ENCODE measurements at regions not wholly inside any gene's neighbourhood (a gene's known extent, or its start where the extent isn't known, plus 50 kb on each side); places are given as distances from the start of the nearest gene placed in this dataset.

DNA sequence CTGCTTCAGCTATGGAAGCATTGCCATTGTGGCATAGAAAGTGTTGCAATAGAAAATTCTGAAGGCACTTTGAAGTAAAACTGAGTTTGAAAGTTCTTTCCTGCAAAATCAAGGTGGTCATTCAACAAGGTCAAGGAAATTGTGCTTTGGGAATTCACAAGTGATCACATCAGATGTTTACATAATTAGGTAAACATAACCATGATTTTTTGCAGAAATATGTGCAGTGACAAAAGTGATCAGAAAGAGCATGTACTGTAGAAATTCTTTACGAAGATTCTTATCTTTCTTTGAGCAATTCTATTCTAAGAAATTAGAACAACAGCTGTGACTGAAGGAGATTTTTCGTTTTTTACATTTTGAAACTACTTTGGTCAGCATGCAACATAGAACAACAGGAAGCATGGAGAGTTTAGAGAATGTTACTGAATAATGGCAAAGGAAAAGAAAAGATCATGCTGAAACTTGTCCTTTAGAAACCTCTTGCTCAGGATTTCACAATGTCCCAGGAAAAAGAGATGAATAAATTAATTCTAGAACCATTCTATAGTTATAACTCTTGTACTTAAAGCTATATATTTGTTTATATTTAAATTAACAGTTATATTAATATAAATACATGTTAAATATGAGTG lies 643.4 kb upstream of the ARPP21 start:
- H3K27ac Mint-ChIP-seq, result no peak overlapping the region
- H3K4me3 Mint-ChIP-seq, result no peak overlapping the region
- POLR2A ChIA-PET, result no interaction called here
- CTCF ChIA-PET, result no interaction called here
- no peaks in the 10 kb centered on the region for H3K27me3 Mint-ChIP-seq (ENCODE audit: low read depth)
- no peaks in the 10 kb centered on the region for H3K36me3 Mint-ChIP-seq
- peaks cover 1% of the 10 kb centered on the region for H3K9me3 Mint-ChIP-seq
- TF ChIP-seq FOXP1 (CRISPR knock-in tag; IDR thresholded peaks at IDR 0.05; ENCODE audit: borderline replicate concordance) (no peak), KAT7 (CRISPR knock-in tag; IDR thresholded peaks at IDR 0.05; ENCODE audit: borderline replicate concordance) (no peak)
- ATAC-seq (no peak), DNase-seq (ENCODE audit: low spot score) (no peak)
- H3K4me1 Mint-ChIP-seq, result peaks cover 5% of the 10 kb centered on the region

DNA sequence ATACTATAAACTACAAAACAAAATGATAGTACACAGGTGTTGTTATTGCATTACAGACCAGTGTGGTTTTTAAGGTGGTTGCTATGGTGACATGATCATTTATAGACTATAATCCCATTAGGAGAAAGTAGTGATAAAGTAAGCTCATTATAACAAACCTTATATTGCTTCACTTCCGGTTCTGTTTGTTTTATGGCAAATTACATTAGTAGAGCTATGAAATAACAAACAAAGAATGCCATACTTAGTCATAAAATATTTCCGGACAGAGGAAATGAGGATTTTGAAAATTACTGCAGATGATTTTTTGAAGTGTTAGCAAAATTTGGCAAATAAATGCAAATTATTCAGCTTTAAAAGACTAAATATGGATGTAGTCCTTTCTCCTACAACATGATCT lies 640.4 kb upstream of the ARPP21 start:
- ChIA-PET CTCF (no interaction called here), POLR2A (no interaction called here)
- H3K4me3 Mint-ChIP-seq, result no peak overlapping the region
- no peak for ATAC-seq
- H3K27ac Mint-ChIP-seq, result no peak overlapping the region
- DNase-seq (ENCODE audit: low spot score), result no peak
- H3K4me1 Mint-ChIP-seq, result peaks cover 5% of the 10 kb centered on the region
- H3K27me3 Mint-ChIP-seq (ENCODE audit: low read depth), result no peaks in the 10 kb centered on the region
- TF ChIP-seq RELA (CRISPR knock-in tag; IDR thresholded peaks at IDR 0.05; ENCODE audit: borderline replicate concordance) (no peak), HMGA2 (CRISPR knock-in tag; IDR thresholded peaks at IDR 0.05) (no peak)
- H3K9me3 Mint-ChIP-seq, result no peaks in the 10 kb centered on the region
- H3K36me3 Mint-ChIP-seq, result no peaks in the 10 kb centered on the region

DNA sequence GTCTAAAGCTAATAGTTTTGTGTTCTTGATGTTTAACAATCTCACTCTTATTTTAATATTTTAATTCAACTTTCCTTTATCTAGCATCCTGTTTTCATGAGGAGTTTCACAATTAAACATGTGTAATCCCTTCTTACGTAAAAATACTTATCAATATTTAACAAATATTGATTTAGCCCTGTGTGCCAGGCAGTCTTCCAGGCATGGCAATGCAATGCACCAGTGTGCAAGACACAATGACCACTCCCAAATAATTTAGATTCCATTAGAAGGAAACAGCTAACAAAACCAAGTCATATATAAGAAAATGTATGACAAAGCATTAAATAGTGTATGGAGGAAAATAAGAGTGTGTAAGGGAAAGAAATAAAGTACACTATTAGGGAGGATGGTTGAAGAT lies 627.1 kb upstream of the ARPP21 start:
- H3K4me1 Mint-ChIP-seq, result peaks cover 3% of the 10 kb centered on the region; the same call in 1 of the 2 replicates
- DNase-seq (ENCODE audit: low spot score) (no peak), ATAC-seq (no peak)
- POLR2A ChIA-PET, result no interaction called here
- CTCF ChIA-PET, result no interaction called here
- H3K4me3 Mint-ChIP-seq, result no peak overlapping the region
- H3K27me3 Mint-ChIP-seq (ENCODE audit: low read depth), result no peaks in the 10 kb centered on the region
- peaks cover 4% of the 10 kb centered on the region for H3K9me3 Mint-ChIP-seq
- no peak overlapping the region for H3K27ac Mint-ChIP-seq
- no peaks in the 10 kb centered on the region for H3K36me3 Mint-ChIP-seq
- TF ChIP-seq SP1 (CRISPR knock-in tag; conservative IDR thresholded peaks at IDR 0.05), result no peak
- TF ChIP-seq, protein P1, sequence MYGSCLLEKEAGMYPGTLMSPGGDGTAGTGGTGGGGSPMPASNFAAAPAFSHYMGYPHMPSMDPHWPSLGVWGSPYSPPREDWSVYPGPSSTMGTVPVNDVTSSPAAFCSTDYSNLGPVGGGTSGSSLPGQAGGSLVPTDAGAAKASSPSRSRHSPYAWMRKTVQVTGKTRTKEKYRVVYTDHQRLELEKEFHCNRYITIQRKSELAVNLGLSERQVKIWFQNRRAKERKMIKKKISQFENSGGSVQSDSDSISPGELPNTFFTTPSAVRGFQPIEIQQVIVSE (CRISPR knock-in tag; IDR thresholded peaks at IDR 0.05; ENCODE audit: borderline replicate concordance), result no peak
- TF ChIP-seq OVOL2 (CRISPR knock-in tag; IDR thresholded peaks at IDR 0.05; ENCODE audit: borderline replicate concordance), result no peak
- TF ChIP-seq, protein P2, sequence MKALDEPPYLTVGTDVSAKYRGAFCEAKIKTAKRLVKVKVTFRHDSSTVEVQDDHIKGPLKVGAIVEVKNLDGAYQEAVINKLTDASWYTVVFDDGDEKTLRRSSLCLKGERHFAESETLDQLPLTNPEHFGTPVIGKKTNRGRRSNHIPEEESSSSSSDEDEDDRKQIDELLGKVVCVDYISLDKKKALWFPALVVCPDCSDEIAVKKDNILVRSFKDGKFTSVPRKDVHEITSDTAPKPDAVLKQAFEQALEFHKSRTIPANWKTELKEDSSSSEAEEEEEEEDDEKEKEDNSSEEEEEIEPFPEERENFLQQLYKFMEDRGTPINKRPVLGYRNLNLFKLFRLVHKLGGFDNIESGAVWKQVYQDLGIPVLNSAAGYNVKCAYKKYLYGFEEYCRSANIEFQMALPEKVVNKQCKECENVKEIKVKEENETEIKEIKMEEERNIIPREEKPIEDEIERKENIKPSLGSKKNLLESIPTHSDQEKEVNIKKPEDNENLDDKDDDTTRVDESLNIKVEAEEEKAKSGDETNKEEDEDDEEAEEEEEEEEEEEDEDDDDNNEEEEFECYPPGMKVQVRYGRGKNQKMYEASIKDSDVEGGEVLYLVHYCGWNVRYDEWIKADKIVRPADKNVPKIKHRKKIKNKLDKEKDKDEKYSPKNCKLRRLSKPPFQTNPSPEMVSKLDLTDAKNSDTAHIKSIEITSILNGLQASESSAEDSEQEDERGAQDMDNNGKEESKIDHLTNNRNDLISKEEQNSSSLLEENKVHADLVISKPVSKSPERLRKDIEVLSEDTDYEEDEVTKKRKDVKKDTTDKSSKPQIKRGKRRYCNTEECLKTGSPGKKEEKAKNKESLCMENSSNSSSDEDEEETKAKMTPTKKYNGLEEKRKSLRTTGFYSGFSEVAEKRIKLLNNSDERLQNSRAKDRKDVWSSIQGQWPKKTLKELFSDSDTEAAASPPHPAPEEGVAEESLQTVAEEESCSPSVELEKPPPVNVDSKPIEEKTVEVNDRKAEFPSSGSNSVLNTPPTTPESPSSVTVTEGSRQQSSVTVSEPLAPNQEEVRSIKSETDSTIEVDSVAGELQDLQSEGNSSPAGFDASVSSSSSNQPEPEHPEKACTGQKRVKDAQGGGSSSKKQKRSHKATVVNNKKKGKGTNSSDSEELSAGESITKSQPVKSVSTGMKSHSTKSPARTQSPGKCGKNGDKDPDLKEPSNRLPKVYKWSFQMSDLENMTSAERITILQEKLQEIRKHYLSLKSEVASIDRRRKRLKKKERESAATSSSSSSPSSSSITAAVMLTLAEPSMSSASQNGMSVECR (CRISPR knock-in tag; IDR thresholded peaks at IDR 0.05; ENCODE audit: borderline replicate concordance), result no peak
- TF ChIP-seq, protein P3, sequence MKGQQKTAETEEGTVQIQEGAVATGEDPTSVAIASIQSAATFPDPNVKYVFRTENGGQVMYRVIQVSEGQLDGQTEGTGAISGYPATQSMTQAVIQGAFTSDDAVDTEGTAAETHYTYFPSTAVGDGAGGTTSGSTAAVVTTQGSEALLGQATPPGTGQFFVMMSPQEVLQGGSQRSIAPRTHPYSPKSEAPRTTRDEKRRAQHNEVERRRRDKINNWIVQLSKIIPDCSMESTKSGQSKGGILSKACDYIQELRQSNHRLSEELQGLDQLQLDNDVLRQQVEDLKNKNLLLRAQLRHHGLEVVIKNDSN (CRISPR knock-in tag; IDR thresholded peaks at IDR 0.05), result no peak
- TF ChIP-seq NR3C1 (CRISPR knock-in tag; conservative IDR thresholded peaks at IDR 0.05; ENCODE audit: low read depth), result no peak
- TF ChIP-seq, protein P4, sequence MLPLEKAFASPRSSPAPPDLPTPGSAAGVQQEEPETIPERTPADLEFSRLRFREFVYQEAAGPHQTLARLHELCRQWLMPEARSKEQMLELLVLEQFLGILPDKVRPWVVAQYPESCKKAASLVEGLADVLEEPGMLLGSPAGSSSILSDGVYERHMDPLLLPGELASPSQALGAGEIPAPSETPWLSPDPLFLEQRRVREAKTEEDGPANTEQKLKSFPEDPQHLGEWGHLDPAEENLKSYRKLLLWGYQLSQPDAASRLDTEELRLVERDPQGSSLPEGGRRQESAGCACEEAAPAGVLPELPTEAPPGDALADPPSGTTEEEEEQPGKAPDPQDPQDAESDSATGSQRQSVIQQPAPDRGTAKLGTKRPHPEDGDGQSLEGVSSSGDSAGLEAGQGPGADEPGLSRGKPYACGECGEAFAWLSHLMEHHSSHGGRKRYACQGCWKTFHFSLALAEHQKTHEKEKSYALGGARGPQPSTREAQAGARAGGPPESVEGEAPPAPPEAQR (CRISPR knock-in tag; IDR thresholded peaks at IDR 0.05), result no peak
- TF ChIP-seq, protein P5, sequence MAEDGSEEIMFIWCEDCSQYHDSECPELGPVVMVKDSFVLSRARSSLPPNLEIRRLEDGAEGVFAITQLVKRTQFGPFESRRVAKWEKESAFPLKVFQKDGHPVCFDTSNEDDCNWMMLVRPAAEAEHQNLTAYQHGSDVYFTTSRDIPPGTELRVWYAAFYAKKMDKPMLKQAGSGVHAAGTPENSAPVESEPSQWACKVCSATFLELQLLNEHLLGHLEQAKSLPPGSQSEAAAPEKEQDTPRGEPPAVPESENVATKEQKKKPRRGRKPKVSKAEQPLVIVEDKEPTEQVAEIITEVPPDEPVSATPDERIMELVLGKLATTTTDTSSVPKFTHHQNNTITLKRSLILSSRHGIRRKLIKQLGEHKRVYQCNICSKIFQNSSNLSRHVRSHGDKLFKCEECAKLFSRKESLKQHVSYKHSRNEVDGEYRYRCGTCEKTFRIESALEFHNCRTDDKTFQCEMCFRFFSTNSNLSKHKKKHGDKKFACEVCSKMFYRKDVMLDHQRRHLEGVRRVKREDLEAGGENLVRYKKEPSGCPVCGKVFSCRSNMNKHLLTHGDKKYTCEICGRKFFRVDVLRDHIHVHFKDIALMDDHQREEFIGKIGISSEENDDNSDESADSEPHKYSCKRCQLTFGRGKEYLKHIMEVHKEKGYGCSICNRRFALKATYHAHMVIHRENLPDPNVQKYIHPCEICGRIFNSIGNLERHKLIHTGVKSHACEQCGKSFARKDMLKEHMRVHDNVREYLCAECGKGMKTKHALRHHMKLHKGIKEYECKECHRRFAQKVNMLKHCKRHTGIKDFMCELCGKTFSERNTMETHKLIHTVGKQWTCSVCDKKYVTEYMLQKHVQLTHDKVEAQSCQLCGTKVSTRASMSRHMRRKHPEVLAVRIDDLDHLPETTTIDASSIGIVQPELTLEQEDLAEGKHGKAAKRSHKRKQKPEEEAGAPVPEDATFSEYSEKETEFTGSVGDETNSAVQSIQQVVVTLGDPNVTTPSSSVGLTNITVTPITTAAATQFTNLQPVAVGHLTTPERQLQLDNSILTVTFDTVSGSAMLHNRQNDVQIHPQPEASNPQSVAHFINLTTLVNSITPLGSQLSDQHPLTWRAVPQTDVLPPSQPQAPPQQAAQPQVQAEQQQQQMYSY (CRISPR knock-in tag; IDR thresholded peaks at IDR 0.05), result no peak
- TF ChIP-seq, protein P6, sequence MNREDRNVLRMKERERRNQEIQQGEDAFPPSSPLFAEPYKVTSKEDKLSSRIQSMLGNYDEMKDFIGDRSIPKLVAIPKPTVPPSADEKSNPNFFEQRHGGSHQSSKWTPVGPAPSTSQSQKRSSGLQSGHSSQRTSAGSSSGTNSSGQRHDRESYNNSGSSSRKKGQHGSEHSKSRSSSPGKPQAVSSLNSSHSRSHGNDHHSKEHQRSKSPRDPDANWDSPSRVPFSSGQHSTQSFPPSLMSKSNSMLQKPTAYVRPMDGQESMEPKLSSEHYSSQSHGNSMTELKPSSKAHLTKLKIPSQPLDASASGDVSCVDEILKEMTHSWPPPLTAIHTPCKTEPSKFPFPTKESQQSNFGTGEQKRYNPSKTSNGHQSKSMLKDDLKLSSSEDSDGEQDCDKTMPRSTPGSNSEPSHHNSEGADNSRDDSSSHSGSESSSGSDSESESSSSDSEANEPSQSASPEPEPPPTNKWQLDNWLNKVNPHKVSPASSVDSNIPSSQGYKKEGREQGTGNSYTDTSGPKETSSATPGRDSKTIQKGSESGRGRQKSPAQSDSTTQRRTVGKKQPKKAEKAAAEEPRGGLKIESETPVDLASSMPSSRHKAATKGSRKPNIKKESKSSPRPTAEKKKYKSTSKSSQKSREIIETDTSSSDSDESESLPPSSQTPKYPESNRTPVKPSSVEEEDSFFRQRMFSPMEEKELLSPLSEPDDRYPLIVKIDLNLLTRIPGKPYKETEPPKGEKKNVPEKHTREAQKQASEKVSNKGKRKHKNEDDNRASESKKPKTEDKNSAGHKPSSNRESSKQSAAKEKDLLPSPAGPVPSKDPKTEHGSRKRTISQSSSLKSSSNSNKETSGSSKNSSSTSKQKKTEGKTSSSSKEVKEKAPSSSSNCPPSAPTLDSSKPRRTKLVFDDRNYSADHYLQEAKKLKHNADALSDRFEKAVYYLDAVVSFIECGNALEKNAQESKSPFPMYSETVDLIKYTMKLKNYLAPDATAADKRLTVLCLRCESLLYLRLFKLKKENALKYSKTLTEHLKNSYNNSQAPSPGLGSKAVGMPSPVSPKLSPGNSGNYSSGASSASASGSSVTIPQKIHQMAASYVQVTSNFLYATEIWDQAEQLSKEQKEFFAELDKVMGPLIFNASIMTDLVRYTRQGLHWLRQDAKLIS (CRISPR knock-in tag; IDR thresholded peaks at IDR 0.05; ENCODE audit: borderline replicate concordance), result no peak
- TF ChIP-seq, protein P7, sequence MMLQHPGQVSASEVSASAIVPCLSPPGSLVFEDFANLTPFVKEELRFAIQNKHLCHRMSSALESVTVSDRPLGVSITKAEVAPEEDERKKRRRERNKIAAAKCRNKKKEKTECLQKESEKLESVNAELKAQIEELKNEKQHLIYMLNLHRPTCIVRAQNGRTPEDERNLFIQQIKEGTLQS (CRISPR knock-in tag; conservative IDR thresholded peaks at IDR 0.05), result no peak
- TF ChIP-seq ZNF121 (CRISPR knock-in tag; IDR thresholded peaks at IDR 0.05), result no peak

All from WTC11 (cell line).